VCaP (cell line): ENCODE measurements at regions not wholly inside any gene's neighbourhood (a gene's known extent, or its start where the extent isn't known, plus 50 kb on each side); places are given as distances from the start of the nearest gene placed in this dataset.
"Not testable (repeated sequence)": the region's sequence is repeated elsewhere in the genome, so short reads cannot be mapped to it uniquely, and the experiment has no call there.

Experiments
- H3K27ac ChIP-seq: fragments of 450-650 bp; 2 replicates; pipeline ENCODE4 v1.5.1; 2017
- TF ChIP-seq, protein P1 (sequence below): fragments of 450-650 bp; conservative IDR thresholded peaks from 2 replicates; pipeline ENCODE4 v1.5.1; 2017; ENCODE audit warnings: mild to moderate bottlenecking, moderate library complexity

DNA sequence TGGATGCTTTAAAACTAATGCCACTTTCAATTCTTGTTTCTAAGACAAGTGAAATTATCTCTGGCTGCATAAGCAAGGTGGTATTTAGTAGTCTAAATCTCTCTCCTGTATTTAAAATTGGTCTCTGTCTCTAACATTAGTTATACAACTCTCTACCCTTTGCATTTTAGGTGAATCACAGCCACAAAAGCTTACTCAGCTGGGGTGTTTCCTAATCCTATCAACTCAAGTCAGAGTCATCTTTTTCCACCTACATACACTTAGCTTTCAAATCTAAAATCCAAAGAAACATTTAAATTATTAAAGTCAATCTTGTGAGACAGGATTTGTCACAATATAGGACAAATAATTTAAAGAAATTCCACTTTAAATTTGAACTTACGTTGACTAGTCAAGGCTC lies 255.1 kb upstream of the CXADR start:
- TF ChIP-seq, protein P1, sequence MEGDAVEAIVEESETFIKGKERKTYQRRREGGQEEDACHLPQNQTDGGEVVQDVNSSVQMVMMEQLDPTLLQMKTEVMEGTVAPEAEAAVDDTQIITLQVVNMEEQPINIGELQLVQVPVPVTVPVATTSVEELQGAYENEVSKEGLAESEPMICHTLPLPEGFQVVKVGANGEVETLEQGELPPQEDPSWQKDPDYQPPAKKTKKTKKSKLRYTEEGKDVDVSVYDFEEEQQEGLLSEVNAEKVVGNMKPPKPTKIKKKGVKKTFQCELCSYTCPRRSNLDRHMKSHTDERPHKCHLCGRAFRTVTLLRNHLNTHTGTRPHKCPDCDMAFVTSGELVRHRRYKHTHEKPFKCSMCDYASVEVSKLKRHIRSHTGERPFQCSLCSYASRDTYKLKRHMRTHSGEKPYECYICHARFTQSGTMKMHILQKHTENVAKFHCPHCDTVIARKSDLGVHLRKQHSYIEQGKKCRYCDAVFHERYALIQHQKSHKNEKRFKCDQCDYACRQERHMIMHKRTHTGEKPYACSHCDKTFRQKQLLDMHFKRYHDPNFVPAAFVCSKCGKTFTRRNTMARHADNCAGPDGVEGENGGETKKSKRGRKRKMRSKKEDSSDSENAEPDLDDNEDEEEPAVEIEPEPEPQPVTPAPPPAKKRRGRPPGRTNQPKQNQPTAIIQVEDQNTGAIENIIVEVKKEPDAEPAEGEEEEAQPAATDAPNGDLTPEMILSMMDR, result no peak
- H3K27ac ChIP-seq, result no peak overlapping the region

DNA sequence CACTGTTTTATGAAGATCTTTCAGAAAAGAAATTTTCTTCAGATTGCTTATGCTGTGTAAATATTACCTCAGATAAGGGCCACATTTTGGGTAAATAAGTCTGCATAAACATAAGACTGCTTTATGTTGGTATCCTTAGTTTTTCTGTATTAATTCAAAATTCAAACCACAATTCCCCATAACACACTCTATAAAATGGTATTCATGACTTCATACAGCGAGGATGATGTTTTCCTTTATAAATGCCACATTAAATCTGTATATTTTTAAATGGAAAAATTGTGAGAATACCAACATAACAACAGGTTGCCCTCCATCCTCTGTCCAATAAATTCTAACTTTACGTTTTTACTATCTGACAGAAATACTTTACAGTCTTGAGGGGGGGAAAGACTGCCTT lies 248.7 kb upstream of the CXADR start:
- TF ChIP-seq, protein P1, result no peak
- no peak overlapping the region for H3K27ac ChIP-seq

DNA sequence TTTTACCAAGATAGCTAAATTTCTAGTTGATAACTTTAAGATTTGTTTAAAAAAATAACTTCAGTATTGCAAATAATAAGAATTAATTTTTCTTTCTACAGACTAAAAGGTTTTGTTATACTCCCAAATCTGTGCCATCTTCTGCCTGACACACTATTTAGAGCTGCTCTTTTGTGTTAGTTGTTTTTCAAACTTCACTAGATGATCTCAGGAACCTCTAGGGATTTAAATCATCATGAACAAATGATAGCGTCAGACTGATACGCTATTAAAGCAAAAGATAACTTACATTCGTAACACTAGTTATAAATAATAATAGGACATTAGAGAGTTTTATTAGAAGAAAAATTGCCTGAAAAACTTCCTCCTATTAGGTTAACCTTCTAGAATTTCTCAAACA lies 243.1 kb upstream of the CXADR start:
- H3K27ac ChIP-seq, result no peak overlapping the region
- TF ChIP-seq, protein P1, result no peak

DNA sequence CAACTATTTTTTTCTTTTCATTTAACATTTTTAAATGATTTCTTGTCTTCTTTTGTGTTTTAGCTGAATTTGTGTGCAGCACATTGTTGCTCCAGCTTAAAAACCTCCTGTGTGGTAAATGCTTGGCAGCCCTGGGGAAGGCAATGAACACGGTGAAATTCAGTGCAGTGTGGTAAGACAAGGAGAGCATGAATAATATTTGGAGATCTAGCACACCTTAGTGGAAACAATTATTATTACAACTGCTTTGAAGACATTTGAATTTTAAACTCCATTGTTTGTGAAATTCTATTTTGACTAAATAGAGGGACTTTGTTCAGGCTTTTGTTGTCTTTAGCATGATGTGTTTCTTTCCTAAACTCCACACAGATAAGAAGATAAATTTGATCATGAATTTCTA lies 242.6 kb upstream of the CXADR start:
- TF ChIP-seq, protein P1, result peak; percentile 89
- H3K27ac ChIP-seq, result no peak overlapping the region

DNA sequence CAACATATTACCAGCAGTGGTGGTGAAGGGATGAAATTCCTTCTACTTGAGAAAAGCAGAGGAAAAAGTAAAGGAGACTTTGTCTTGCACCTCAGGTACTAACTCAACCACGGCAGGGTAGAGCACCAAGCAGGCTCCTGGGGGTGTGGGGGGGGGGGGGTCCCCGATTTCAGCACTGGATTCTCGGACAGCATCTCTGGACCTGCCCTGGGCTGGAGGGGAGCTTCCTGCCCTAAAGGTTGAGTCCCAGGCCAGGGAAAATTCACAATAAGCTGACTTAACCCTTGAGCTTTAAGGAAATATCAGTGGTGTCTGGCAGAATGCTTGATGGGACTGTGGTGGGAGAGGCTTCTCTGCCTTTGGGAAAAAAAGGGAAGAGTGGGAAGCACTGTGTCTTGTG lies 233.2 kb upstream of the CXADR start:
- H3K27ac ChIP-seq, result no peak overlapping the region
- TF ChIP-seq, protein P1, result no peak

DNA sequence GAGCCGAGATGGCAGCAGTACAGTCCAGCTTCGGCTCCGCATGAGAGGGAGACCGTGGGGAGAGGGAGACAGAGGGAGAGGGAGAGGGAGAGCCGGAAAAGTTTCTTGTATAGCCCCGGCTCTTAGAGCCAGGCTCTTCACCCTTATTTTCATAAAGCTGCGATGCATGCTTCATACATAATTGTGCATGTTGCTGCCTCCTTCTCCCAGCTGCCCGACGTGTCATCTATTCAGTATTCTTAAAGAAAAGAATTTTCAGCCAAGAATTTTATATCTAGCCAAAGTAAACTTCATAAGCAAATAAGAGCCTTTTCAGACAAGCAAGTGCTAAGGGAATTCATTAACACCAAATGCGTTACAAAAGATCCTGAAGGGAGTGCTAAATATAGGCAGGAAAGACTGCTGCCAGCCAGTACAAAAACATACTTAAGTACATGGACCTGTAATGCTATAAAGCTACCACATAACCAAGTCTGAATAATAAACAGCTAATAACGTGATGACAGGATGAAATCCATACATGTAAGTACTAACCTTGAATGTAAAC lies 219.8 kb upstream of the CXADR start:
- not testable (repeated sequence) for H3K27ac ChIP-seq

DNA sequence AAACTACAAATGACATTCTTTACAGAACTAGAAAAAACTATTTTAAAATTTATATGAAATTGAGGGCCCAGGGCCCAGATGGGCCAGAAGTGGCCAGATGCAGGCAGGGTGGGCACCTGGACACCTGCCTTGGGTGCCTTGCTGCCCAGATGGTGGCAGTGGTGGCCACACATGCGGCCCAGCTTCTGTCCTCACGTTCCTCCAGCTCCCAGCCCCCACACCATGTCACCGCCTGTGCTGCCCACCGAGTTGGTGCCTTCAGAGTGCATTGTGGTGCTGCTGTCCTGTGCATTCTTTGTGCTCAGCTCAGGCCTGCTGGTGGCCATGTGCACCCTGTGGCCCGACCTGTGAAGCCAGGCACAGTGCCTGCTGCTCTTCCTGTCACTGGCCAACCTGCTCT lies 216.8 kb upstream of the CXADR start:
- TF ChIP-seq, protein P1, result no peak
- no peak overlapping the region for H3K27ac ChIP-seq

DNA sequence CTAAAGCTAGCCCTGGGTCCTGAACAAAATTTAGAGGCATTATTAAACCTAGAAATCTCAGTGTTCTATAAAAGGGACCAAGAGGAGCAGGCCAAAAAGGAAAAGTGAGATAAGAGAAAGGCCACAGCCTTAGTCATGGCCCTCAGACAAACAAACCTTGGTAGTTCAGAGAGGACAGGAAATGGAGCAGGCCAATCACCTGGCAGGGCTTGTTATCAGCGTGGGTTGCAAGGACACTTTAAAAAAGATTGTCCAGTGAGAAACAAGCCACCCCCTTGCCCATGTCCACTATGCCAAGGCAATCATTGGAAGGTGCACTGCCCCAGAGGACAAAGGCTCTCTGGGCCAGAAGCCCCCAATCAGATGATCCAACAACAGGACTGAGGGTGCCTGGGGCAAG lies 213.3 kb upstream of the CXADR start:
- not testable (repeated sequence) for H3K27ac ChIP-seq

DNA sequence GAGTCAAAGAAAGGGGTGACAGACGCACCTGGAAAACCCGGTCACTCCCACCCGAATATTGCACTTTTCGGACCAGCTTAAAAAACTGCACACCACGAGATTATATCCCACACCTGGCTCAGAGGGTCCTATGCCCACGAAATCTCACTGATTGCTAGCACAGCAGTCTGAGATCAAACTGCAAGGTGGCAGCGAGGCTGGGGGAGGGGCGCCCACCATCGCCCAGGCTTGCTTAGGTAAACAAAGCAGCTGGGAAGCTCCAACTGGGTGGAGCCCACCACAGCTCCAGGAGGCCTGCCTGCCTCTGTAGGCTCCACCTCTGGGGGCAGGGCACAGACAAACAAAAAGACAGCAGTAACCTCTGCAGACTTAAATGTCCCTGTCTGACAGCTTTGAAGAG lies 185.1 kb upstream of the CXADR start:
- H3K27ac ChIP-seq, result not testable (repeated sequence)
